GM12891 (cell line): ENCODE measurements at regions not wholly inside any gene's neighbourhood (a gene's known extent, or its start where the extent isn't known, plus 50 kb on each side); places are given as distances from the start of the nearest gene placed in this dataset.

Source experiments
- POLR2A ChIP-seq: IDR thresholded peaks from 2 replicates; pipeline ENCODE4 v1.6.1; 2011; ENCODE audit warnings: low read depth, low read length, control low read depth
- TAF1 ChIP-seq: IDR thresholded peaks from 2 replicates; pipeline ENCODE4 v1.6.1; 2011; ENCODE audit warnings: low read depth, low read length, control low read depth

DNA sequence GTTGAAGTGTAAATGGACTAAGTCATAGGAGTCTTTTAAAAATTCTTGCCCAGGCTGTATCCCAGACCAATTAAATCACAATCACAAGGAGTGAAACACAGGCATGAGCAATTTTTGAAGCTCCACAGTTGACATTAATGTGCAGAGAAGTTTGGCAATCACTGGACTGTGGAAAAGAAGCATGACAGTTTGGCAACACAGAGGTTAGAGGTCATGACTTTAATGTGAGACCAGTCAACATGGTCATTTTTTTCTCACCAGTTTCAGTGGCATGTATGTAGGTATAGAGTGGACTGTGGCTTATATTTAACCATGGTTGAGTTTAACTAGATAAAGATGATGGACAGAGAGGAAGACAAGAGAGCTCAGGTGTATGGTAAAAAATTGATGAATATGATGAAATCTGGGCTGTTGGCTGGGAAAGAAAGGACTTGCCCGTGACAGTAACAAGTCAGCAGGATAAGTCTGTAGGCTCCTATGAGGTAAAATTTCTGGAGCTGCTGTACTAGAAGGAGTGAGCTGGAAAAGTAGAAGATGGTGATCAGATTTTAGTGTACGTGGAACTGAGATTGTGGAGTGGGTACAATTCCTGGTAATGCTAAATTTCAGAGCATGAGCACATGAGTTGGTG, 432.2 kb upstream of the GHITM start:
- TF ChIP-seq POLR2A (no peak), TAF1 (no peak)
